WTC11 (cell line): ENCODE measurements at regions not wholly inside any gene's neighbourhood (a gene's known extent, or its start where the extent isn't known, plus 50 kb on each side); places are given as distances from the start of the nearest gene placed in this dataset.

ENCODE experiments used
- ARID4B ChIP-seq: sonication (generic); formaldehyde crosslinking; IDR thresholded peaks from 2 replicates; pipeline ENCODE4 v1.8.0; 2023; ENCODE audit warnings: missing genetic modification reagents, mild to moderate bottlenecking, borderline replicate concordance
- CREM ChIP-seq: sonication (generic); formaldehyde crosslinking; IDR thresholded peaks from 2 replicates; pipeline ENCODE4 v1.8.1; 2022; ENCODE audit warnings: mild to moderate bottlenecking, missing genetic modification reagents, moderate library complexity
- IRF1 ChIP-seq: sonication (generic); formaldehyde crosslinking; IDR thresholded peaks from 2 replicates; pipeline ENCODE4 v1.8.0; 2023; ENCODE audit warnings: missing genetic modification reagents
- KAT7 ChIP-seq: sonication (generic); formaldehyde crosslinking; IDR thresholded peaks from 2 replicates; pipeline ENCODE4 v1.8.1; 2023; ENCODE audit warnings: missing genetic modification reagents, mild to moderate bottlenecking, borderline replicate concordance
- MYBL2 ChIP-seq: sonication (generic); formaldehyde crosslinking; IDR thresholded peaks from 2 replicates; pipeline ENCODE4 v1.8.1; 2023; ENCODE audit warnings: mild to moderate bottlenecking, moderate library complexity, missing genetic modification reagents

DNA sequence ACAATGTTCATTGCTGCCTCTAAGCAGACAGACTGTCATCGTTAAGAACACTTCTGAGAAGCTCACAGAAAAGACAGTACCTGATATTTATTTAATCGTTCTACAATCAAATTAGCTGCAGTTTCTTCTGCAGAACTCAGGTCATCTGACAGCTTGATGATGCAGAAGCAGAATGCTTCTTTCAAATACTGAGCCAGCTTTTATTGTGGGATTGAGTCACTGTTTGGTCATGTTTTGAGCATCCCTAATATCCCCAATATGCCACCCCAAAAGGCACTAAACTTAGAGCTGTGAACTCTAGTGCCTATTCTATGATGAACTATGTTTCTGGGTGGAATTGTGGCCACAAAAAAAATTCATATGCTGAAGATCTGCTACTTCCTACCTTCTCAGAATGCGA, 51.0 kb upstream of the NLGN4Y start (continued):
- TF ChIP-seq IRF1 (CRISPR knock-in tag) (no peak), KAT7 (no peak), CREM (CRISPR knock-in tag) (no peak), MYBL2 (CRISPR knock-in tag) (no peak), ARID4B (CRISPR knock-in tag) (no peak)
